GM19467 (cell line): ENCODE measurements at regions not wholly inside any gene's neighbourhood (a gene's known extent, or its start where the extent isn't known, plus 50 kb on each side); places are given as distances from the start of the nearest gene placed in this dataset.

ENCODE experiments used
- ATAC-seq: cut with Tn5 transposase; IDR thresholded peaks from one replicate; pipeline ENCODE4 v1.9.1; 2021; ENCODE audit warnings: mild to moderate bottlenecking, moderate library complexity; ENCODE audit not compliant: unreplicated experiment

GRCh38 chr19:32138416-32138815 is 207.0 kb upstream of the ZNF507 start:
- no peak for ATAC-seq

GRCh38 chr19:32141840-32142511 is 203.4 kb upstream of the ZNF507 start:
- ATAC-seq, result no peak

GRCh38 chr19:32146664-32147063 is 198.7 kb upstream of the ZNF507 start:
- no peak for ATAC-seq

- no peak for ATAC-seq
Measured at GRCh38 chr19:32150605-32151004, 194.8 kb upstream of the ZNF507 start.

GRCh38 chr19:32154418-32154817 is 191.0 kb upstream of the ZNF507 start:
- no peak for ATAC-seq

- ATAC-seq, result no peak
Measured at GRCh38 chr19:32164384-32164992, 180.9 kb upstream of the ZNF507 start.

GRCh38 chr19:32165141-32165540 is 180.3 kb upstream of the ZNF507 start:
- no peak for ATAC-seq

- no peak for ATAC-seq
Measured at GRCh38 chr19:32165750-32166149, 179.7 kb upstream of the ZNF507 start.

- no peak for ATAC-seq
Measured at GRCh38 chr19:32166238-32166637, 179.2 kb upstream of the ZNF507 start.

- no peak for ATAC-seq
Measured at GRCh38 chr19:32168111-32168510, 177.3 kb upstream of the ZNF507 start.

- no peak for ATAC-seq
Measured at GRCh38 chr19:32168606-32169005, 176.8 kb upstream of the ZNF507 start.

- ATAC-seq, result no peak
Measured at GRCh38 chr19:32171719-32172151, 173.7 kb upstream of the ZNF507 start.

- ATAC-seq, result no peak
Measured at GRCh38 chr19:32172566-32173160, 172.7 kb upstream of the ZNF507 start.

- no peak for ATAC-seq
Measured at GRCh38 chr19:32173836-32174235, 171.6 kb upstream of the ZNF507 start.

GRCh38 chr19:32174386-32175113 is 170.9 kb upstream of the ZNF507 start:
- no peak for ATAC-seq

GRCh38 chr19:32176591-32176990 is 168.8 kb upstream of the ZNF507 start:
- no peak for ATAC-seq

- ATAC-seq, result no peak
Measured at GRCh38 chr19:32177686-32178085, 167.7 kb upstream of the ZNF507 start.

GRCh38 chr19:32178401-32178800 is 167.0 kb upstream of the ZNF507 start:
- no peak for ATAC-seq

- no peak for ATAC-seq
Measured at GRCh38 chr19:32178956-32179355, 166.5 kb upstream of the ZNF507 start.

GRCh38 chr19:32181216-32181920 is 164.0 kb upstream of the ZNF507 start:
- no peak for ATAC-seq
